ENCODE measurements at regions not wholly inside any gene's neighbourhood (a gene's known extent, or its start where the extent isn't known, plus 50 kb on each side); places are given as distances from the start of the nearest gene placed in this dataset.

DNA sequence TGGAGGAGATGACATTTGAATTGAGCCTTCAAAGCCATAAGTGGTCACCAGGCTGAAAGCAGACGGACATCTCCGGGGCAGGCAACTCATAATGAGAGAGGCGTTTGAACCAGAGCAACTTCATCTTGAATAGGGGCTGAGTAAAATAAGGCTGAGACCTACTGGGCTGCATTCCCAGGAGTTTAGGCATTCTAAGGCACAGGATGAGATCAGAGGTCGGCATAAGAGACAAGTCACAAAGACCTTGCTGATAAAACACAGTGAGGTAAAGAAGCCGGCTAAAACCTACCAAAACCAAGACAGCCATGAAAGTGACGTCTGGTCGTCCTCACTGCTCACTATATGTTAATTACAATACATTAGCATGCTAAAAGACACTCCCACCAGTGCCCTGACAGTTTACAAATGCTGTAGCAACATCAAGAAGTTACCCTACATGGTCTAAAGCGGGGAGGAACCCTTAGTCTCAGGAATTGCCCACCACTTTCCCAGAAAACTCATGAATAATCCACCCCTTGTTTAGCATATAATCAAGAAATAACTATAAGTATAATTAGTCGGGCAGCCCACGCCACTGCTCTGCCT, 194.7 kb upstream of the SOX4 start:
- Histone ChIP-seq H3K27ac (ENCODE audit: low read depth, low read length) (no peak overlapping the region), H3K9ac (ENCODE audit: extremely low read depth, low read length, poor library complexity, severe bottlenecking) (no peak overlapping the region), H3K4me1 (ENCODE audit: control insufficient read depth, insufficient read depth, low read length) (peaks cover 8% of the 10 kb centered on the region), H3K4me3 (ENCODE audit: low read length) (no peak overlapping the region), H3K36me3 (ENCODE audit: control insufficient read depth, insufficient read depth, low read length) (no peaks in the 10 kb centered on the region), H3K9me3 (ENCODE audit: control insufficient read depth, low read length) (no peaks in the 10 kb centered on the region), H3K27me3 (ENCODE audit: control insufficient read depth, insufficient read depth, low read length, poor library complexity, severe bottlenecking) (no peaks in the 10 kb centered on the region)
- Mint-ChIP-seq H3K4me3 (no peak overlapping the region), H3K27me3 (ENCODE audit: insufficient read depth) (peaks cover 2% of the 10 kb centered on the region), H3K9me3 (no peaks in the 10 kb centered on the region), H3K36me3 (ENCODE audit: low read depth) (no peaks in the 10 kb centered on the region), H3K4me1 (peaks cover 30% of the 10 kb centered on the region), H3K27ac (no peak overlapping the region)
- no peak for DNase-seq
- WGBS, 2 experiments (ENCODE audit: insufficient coverage in 1 of 2, insufficient read length in 1 of 2), result 78 to 79% methylated on average over 9 to 10 of the region's 10 CpGs
- TF ChIP-seq, protein P1, sequence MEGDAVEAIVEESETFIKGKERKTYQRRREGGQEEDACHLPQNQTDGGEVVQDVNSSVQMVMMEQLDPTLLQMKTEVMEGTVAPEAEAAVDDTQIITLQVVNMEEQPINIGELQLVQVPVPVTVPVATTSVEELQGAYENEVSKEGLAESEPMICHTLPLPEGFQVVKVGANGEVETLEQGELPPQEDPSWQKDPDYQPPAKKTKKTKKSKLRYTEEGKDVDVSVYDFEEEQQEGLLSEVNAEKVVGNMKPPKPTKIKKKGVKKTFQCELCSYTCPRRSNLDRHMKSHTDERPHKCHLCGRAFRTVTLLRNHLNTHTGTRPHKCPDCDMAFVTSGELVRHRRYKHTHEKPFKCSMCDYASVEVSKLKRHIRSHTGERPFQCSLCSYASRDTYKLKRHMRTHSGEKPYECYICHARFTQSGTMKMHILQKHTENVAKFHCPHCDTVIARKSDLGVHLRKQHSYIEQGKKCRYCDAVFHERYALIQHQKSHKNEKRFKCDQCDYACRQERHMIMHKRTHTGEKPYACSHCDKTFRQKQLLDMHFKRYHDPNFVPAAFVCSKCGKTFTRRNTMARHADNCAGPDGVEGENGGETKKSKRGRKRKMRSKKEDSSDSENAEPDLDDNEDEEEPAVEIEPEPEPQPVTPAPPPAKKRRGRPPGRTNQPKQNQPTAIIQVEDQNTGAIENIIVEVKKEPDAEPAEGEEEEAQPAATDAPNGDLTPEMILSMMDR (conservative IDR thresholded peaks at IDR 0.05), result no peak

DNA sequence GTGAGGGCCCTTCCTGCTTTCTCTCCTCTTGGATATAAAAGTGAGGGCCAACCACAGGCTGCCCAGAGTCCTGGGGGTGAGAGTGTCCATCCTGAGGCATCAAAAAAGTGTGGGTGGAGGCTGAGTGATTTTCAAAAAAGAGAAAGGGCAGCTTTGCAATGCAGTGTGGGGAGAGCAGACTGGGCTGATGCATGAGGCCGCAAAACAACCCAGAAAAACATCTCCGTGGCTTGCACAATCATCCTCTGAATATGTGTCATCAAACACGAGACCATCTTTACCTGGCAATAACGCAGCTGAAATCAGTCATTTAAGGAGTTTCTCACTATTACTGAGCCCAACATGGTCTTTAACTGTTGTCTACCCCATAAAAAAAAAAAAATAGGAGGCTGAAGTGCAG, 191.2 kb upstream of the SOX4 start:
- Histone ChIP-seq H3K27ac (ENCODE audit: low read depth, low read length) (no peak overlapping the region), H3K36me3 (ENCODE audit: control insufficient read depth, insufficient read depth, low read length) (no peaks in the 10 kb centered on the region), H3K9ac (ENCODE audit: extremely low read depth, low read length, poor library complexity, severe bottlenecking) (no peak overlapping the region), H3K27me3 (ENCODE audit: control insufficient read depth, insufficient read depth, low read length, poor library complexity, severe bottlenecking) (no peaks in the 10 kb centered on the region), H3K4me3 (ENCODE audit: low read length) (no peak overlapping the region), H3K4me1 (ENCODE audit: control insufficient read depth, insufficient read depth, low read length) (no peaks in the 10 kb centered on the region), H3K9me3 (ENCODE audit: control insufficient read depth, low read length) (no peaks in the 10 kb centered on the region)
- Mint-ChIP-seq H3K27me3 (ENCODE audit: insufficient read depth) (peaks cover 3% of the 10 kb centered on the region), H3K27ac (no peak overlapping the region), H3K36me3 (ENCODE audit: low read depth) (no peaks in the 10 kb centered on the region), H3K4me3 (no peak overlapping the region), H3K9me3 (no peaks in the 10 kb centered on the region), H3K4me1 (peaks cover 19% of the 10 kb centered on the region)
- peak; percentile 14 for DNase-seq
- TF ChIP-seq, protein P1 (conservative IDR thresholded peaks at IDR 0.05), result no peak
- 97 to 98% methylated on average over 4 of the region's 4 CpGs for WGBS, 2 experiments (ENCODE audit: insufficient coverage in 1 of 2, insufficient read length in 1 of 2)

DNA sequence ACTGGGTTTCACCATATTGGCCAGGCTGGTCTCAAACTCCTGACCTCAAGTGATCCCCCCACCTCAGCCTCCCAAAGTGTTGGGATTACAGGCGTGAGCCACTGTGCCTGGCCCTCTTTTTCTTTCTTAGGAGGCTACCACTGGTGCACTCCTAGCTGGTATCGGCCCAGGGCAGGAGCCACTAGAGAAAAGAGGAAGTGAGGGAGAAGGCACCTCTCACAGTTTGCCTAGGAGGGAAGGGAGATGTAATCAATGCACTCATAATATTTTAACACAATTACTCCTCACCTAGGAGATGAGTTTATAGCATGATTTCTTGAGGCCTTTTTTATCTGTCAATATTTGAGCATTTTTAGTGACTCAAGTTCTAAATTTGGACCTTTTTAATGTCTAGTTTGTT, 189.0 kb upstream of the SOX4 start:
- TF ChIP-seq, protein P1 (conservative IDR thresholded peaks at IDR 0.05), result no peak

More for the DNA sequence above, 189.0 kb upstream of the SOX4 start:
- peaks cover 3% of the 10 kb centered on the region for H3K27me3 Mint-ChIP-seq (ENCODE audit: insufficient read depth)
- Histone ChIP-seq H3K27me3 (ENCODE audit: control insufficient read depth, insufficient read depth, low read length, poor library complexity, severe bottlenecking) (no peaks in the 10 kb centered on the region), H3K9me3 (ENCODE audit: control insufficient read depth, low read length) (no peaks in the 10 kb centered on the region), H3K9ac (ENCODE audit: extremely low read depth, low read length, poor library complexity, severe bottlenecking) (no peak overlapping the region), H3K4me3 (ENCODE audit: low read length) (no peak overlapping the region), H3K4me1 (ENCODE audit: control insufficient read depth, insufficient read depth, low read length) (no peaks in the 10 kb centered on the region), H3K36me3 (ENCODE audit: control insufficient read depth, insufficient read depth, low read length) (no peaks in the 10 kb centered on the region), H3K27ac (ENCODE audit: low read depth, low read length) (no peak overlapping the region)
- peaks cover 7% of the 10 kb centered on the region for H3K4me1 Mint-ChIP-seq
- no peak overlapping the region for H3K4me3 Mint-ChIP-seq
- 86 to 100% methylated on average over 1 to 2 of the region's 2 CpGs for WGBS, 2 experiments (ENCODE audit: insufficient coverage in 1 of 2, insufficient read length in 1 of 2)
- H3K27ac Mint-ChIP-seq, result no peak overlapping the region
- no peaks in the 10 kb centered on the region for H3K36me3 Mint-ChIP-seq (ENCODE audit: low read depth)
- no peaks in the 10 kb centered on the region for H3K9me3 Mint-ChIP-seq
- DNase-seq, result no peak

Data from endodermal cell (in vitro differentiated cells).